SK-N-SH treated with all-trans-retinoic acid at 6 μM for 48 hours (cell line): ENCODE measurements at regions not wholly inside any gene's neighbourhood (a gene's known extent, or its start where the extent isn't known, plus 50 kb on each side); places are given as distances from the start of the nearest gene placed in this dataset.

ENCODE experiments used
- ATAC-seq: fragments of 200-7000 bp; cut with Tn5 transposase; 3 replicates; pipeline ENCODE4 v1.9.1; 2020; ENCODE audit warnings: mild to moderate bottlenecking, moderate library complexity
- BACH2 ChIP-seq: fragments of 250-450 bp; sonication (Bioruptor Pico); IDR thresholded peaks from 2 replicates; pipeline ENCODE4 v1.9.0; 2021; ENCODE audit warnings: mild to moderate bottlenecking, borderline replicate concordance
- CSDC2 ChIP-seq: fragments of 250-450 bp; sonication (Bioruptor Pico); IDR thresholded peaks from 2 replicates; pipeline ENCODE4 v1.5.0; 2020; ENCODE audit warnings: mild to moderate bottlenecking, moderate library complexity
- ESRRG ChIP-seq: fragments of 250-450 bp; sonication (Bioruptor Pico); IDR thresholded peaks from 2 replicates; pipeline ENCODE4 v1.6.1; 2021; ENCODE audit warnings: mild to moderate bottlenecking
- GLIS3 ChIP-seq: fragments of 250-450 bp; sonication (Bioruptor Pico); IDR thresholded peaks from 2 replicates; pipeline ENCODE4 v1.5.0; 2020; ENCODE audit warnings: mild to moderate bottlenecking, moderate library complexity
- OSR1 ChIP-seq: fragments of 250-450 bp; sonication (Bioruptor Pico); IDR thresholded peaks from 2 replicates; pipeline ENCODE4 v1.8.0; 2022; ENCODE audit warnings: moderate library complexity, mild to moderate bottlenecking, inconsistent platforms
- PPARA ChIP-seq: fragments of 250-450 bp; sonication (Bioruptor Pico); IDR thresholded peaks from 2 replicates; pipeline ENCODE4 v1.5.0; 2020; ENCODE audit warnings: mild to moderate bottlenecking, borderline replicate concordance
- RARB ChIP-seq: fragments of 250-450 bp; sonication (Bioruptor Pico); IDR thresholded peaks from 2 replicates; pipeline ENCODE4 v1.8.0; 2021; ENCODE audit warnings: mild to moderate bottlenecking, moderate library complexity
- SNAI2 ChIP-seq: fragments of 250-450 bp; sonication (Bioruptor Pico); IDR thresholded peaks from 2 replicates; pipeline ENCODE4 v1.5.0; 2020; ENCODE audit warnings: mild to moderate bottlenecking, moderate library complexity
- TCF4 ChIP-seq: fragments of 250-450 bp; sonication (Bioruptor Pico); IDR thresholded peaks from 2 replicates; pipeline ENCODE4 v1.8.0; 2021; ENCODE audit warnings: mild to moderate bottlenecking, moderate library complexity, borderline replicate concordance
- TOX ChIP-seq: fragments of 250-450 bp; sonication (Bioruptor Pico); IDR thresholded peaks from 2 replicates; pipeline ENCODE4 v1.8.0; 2021; ENCODE audit warnings: mild to moderate bottlenecking, moderate library complexity, borderline replicate concordance
- ZC3H10 ChIP-seq: fragments of 250-450 bp; sonication (Bioruptor Pico); IDR thresholded peaks from 2 replicates; pipeline ENCODE4 v1.5.1; 2021; ENCODE audit warnings: mild to moderate bottlenecking, moderate library complexity
- ZFP3 ChIP-seq: fragments of 250-450 bp; sonication (Bioruptor Pico); IDR thresholded peaks from 2 replicates; pipeline ENCODE4 v1.5.0; 2020; ENCODE audit warnings: mild to moderate bottlenecking, moderate library complexity
- ZFP30 ChIP-seq: fragments of 450-650 bp; formaldehyde crosslinking; IDR thresholded peaks from 2 replicates; pipeline ENCODE4 v1.5.0; 2022; ENCODE audit warnings: mild to moderate bottlenecking, moderate library complexity
- ZNF565 ChIP-seq: fragments of 450-650 bp; formaldehyde crosslinking; conservative IDR thresholded peaks from 2 replicates; pipeline ENCODE4 v1.5.0; 2020; ENCODE audit warnings: low read depth, mild to moderate bottlenecking, moderate library complexity
- ZNF70 ChIP-seq: fragments of 450-650 bp; formaldehyde crosslinking; IDR thresholded peaks from 2 replicates; pipeline ENCODE4 v1.5.0; 2020; ENCODE audit warnings: mild to moderate bottlenecking, moderate library complexity
- ZNF8 ChIP-seq: fragments of 450-650 bp; formaldehyde crosslinking; IDR thresholded peaks from 2 replicates; pipeline ENCODE4 v1.5.0; 2020; ENCODE audit warnings: mild to moderate bottlenecking, moderate library complexity
- TF ChIP-seq, protein P1 (sequence below): fragments of 250-450 bp; sonication (Bioruptor Pico); IDR thresholded peaks from 2 replicates; pipeline ENCODE4 v1.8.0; 2020; ENCODE audit warnings: mild to moderate bottlenecking, moderate library complexity, borderline replicate concordance
- TF ChIP-seq, protein P2 (sequence below): fragments of 250-450 bp; sonication (Bioruptor Pico); IDR thresholded peaks from 2 replicates; pipeline ENCODE4 v1.5.1; 2021; ENCODE audit warnings: mild to moderate bottlenecking, moderate library complexity
- TF ChIP-seq, protein P3 (sequence below): fragments of 250-450 bp; sonication (Bioruptor Pico); IDR thresholded peaks from 2 replicates; pipeline ENCODE4 v1.5.1; 2020; ENCODE audit warnings: low read depth, mild to moderate bottlenecking, moderate library complexity
- TF ChIP-seq, protein P4 (sequence below): fragments of 250-450 bp; sonication (Bioruptor Pico); IDR thresholded peaks from 2 replicates; pipeline ENCODE4 v1.5.0; 2020; ENCODE audit warnings: mild to moderate bottlenecking, moderate library complexity
- TF ChIP-seq, protein P5 (sequence below): fragments of 250-450 bp; sonication (Bioruptor Pico); IDR thresholded peaks from 2 replicates; pipeline ENCODE4 v1.8.0; 2021; ENCODE audit warnings: low read depth, mild to moderate bottlenecking, moderate library complexity, borderline replicate concordance

DNA sequence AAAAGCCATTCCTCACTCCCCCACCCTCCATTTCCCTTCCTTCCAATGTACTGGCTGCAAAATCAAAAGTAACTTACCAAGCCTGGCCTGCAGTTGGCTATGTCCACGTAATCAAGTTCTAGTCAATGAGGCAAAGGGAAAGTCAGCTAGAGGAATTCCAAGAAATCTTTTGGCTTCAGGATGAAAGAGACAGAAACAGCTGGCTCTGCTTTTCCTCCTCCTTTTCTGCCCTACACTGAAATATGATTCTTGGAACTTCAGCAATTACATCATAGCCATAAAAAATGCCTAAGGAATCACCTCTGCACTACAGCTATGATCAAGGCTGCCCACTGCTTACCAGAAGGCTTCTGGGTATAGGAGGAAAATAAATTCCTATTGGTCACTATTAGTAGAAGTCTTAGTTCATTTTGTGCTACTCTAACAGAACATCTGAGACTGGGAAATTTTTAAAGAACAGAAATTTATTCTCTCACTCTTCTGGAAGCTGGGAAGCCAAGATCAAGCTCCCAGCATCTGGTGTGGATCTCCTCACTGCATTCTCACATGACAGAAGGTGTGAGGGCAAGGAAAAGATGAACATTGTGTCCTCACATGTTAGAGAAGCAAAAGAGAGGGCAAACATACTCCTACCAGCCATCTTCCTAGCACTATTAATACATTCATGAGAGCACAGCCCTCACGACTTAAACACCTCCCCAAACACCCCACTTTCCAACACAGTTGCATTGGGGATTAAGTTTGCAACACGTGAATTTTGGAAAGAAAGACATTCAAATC is 219.9 kb downstream of the TMX3 start:
- TF ChIP-seq, protein P1, sequence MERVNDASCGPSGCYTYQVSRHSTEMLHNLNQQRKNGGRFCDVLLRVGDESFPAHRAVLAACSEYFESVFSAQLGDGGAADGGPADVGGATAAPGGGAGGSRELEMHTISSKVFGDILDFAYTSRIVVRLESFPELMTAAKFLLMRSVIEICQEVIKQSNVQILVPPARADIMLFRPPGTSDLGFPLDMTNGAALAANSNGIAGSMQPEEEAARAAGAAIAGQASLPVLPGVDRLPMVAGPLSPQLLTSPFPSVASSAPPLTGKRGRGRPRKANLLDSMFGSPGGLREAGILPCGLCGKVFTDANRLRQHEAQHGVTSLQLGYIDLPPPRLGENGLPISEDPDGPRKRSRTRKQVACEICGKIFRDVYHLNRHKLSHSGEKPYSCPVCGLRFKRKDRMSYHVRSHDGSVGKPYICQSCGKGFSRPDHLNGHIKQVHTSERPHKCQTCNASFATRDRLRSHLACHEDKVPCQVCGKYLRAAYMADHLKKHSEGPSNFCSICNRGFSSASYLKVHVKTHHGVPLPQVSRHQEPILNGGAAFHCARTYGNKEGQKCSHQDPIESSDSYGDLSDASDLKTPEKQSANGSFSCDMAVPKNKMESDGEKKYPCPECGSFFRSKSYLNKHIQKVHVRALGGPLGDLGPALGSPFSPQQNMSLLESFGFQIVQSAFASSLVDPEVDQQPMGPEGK (CRISPR knock-in tag): no peak
- TF ChIP-seq ZFP3 (CRISPR knock-in tag) (no peak), OSR1 (CRISPR knock-in tag) (no peak), BACH2 (CRISPR knock-in tag) (no peak), SNAI2 (CRISPR knock-in tag) (no peak), CSDC2 (CRISPR knock-in tag) (no peak), TOX (CRISPR knock-in tag) (no peak)
- TF ChIP-seq, protein P2, sequence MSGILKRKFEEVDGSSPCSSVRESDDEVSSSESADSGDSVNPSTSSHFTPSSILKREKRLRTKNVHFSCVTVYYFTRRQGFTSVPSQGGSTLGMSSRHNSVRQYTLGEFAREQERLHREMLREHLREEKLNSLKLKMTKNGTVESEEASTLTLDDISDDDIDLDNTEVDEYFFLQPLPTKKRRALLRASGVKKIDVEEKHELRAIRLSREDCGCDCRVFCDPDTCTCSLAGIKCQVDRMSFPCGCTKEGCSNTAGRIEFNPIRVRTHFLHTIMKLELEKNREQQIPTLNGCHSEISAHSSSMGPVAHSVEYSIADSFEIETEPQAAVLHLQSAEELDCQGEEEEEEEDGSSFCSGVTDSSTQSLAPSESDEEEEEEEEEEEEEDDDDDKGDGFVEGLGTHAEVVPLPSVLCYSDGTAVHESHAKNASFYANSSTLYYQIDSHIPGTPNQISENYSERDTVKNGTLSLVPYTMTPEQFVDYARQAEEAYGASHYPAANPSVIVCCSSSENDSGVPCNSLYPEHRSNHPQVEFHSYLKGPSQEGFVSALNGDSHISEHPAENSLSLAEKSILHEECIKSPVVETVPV: no peak
- TF ChIP-seq, protein P3, sequence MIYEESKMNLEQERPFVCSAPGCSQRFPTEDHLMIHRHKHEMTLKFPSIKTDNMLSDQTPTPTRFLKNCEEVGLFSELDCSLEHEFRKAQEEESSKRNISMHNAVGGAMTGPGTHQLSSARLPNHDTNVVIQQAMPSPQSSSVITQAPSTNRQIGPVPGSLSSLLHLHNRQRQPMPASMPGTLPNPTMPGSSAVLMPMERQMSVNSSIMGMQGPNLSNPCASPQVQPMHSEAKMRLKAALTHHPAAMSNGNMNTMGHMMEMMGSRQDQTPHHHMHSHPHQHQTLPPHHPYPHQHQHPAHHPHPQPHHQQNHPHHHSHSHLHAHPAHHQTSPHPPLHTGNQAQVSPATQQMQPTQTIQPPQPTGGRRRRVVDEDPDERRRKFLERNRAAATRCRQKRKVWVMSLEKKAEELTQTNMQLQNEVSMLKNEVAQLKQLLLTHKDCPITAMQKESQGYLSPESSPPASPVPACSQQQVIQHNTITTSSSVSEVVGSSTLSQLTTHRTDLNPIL (CRISPR knock-in tag): no peak
- peak; percentile 97 for ATAC-seq

DNA sequence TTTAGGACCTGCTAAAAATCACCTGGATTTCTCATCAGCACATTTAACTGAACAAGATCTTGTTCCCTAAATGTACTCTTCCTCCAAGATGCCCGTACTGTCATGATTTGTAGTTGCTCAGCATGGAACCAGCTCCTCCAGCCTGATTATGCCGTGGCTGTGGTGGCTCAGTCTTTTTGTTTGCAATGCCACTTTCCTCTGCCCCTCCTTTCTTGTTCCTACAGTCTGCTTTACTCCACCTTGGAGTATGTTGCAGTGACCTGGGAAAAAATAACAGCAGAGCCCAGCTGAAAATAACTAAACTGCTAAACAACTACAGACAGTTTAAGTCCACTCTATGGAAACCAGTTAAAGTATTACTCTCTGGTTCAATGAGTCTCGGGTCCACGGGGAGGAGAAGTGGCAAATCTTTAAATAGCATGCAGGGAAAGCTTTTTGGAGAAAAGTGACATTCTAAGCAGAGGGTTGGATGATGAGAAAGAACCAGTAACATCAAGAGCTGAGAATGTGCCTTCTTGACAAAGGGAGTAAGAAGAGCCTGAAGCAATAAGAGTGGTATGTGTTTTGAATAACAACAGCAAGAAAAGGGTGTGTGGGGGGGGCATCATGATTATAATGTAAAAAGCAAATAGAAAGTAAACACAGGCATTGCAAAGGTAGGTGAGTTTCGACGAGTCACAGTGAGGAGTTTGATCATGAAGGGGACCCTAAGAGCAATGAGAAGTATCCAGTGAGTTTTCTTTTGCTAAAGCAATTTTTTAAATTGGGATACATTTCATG is 225.7 kb downstream of the TMX3 start:
- TF ChIP-seq, protein P1 (CRISPR knock-in tag): no peak
- ATAC-seq: no peak

DNA sequence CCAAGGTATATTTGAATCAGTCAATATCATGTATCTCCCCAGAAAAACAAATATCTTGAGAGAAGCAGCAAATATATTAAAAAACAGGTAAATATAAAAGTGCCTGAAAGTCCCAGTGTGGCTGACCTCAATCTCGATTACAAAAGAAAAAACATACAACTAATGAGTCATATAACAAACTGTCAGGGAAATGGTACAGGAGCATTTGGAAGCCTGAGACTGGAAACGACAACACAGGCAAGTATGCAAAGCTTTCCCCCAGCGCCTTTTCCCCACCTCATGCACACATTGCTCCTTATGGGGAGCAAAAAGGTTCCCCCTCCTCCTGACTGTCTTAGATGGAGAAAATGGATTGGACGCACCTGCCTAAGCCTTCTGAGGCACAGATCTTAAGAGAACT is 230.7 kb downstream of the TMX3 start:
- ATAC-seq: no peak
- no peak for TF ChIP-seq CSDC2 (CRISPR knock-in tag)
- TF ChIP-seq RARB (CRISPR knock-in tag): no peak
- TF ChIP-seq, protein P4, sequence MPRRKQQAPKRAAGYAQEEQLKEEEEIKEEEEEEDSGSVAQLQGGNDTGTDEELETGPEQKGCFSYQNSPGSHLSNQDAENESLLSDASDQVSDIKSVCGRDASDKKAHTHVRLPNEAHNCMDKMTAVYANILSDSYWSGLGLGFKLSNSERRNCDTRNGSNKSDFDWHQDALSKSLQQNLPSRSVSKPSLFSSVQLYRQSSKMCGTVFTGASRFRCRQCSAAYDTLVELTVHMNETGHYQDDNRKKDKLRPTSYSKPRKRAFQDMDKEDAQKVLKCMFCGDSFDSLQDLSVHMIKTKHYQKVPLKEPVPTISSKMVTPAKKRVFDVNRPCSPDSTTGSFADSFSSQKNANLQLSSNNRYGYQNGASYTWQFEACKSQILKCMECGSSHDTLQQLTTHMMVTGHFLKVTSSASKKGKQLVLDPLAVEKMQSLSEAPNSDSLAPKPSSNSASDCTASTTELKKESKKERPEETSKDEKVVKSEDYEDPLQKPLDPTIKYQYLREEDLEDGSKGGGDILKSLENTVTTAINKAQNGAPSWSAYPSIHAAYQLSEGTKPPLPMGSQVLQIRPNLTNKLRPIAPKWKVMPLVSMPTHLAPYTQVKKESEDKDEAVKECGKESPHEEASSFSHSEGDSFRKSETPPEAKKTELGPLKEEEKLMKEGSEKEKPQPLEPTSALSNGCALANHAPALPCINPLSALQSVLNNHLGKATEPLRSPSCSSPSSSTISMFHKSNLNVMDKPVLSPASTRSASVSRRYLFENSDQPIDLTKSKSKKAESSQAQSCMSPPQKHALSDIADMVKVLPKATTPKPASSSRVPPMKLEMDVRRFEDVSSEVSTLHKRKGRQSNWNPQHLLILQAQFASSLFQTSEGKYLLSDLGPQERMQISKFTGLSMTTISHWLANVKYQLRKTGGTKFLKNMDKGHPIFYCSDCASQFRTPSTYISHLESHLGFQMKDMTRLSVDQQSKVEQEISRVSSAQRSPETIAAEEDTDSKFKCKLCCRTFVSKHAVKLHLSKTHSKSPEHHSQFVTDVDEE: no peak
- TF ChIP-seq PPARA (CRISPR knock-in tag): no peak
- TF ChIP-seq, protein P1 (CRISPR knock-in tag): no peak
- TF ChIP-seq, protein P5, sequence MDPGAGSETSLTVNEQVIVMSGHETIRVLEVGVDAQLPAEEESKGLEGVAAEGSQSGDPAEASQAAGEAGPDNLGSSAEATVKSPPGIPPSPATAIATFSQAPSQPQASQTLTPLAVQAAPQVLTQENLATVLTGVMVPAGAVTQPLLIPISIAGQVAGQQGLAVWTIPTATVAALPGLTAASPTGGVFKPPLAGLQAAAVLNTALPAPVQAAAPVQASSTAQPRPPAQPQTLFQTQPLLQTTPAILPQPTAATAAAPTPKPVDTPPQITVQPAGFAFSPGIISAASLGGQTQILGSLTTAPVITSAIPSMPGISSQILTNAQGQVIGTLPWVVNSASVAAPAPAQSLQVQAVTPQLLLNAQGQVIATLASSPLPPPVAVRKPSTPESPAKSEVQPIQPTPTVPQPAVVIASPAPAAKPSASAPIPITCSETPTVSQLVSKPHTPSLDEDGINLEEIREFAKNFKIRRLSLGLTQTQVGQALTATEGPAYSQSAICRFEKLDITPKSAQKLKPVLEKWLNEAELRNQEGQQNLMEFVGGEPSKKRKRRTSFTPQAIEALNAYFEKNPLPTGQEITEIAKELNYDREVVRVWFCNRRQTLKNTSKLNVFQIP (CRISPR knock-in tag): no peak
- no peak for TF ChIP-seq ZNF70 (CRISPR knock-in tag)
- TF ChIP-seq ZFP3 (CRISPR knock-in tag): no peak
- TF ChIP-seq ZNF565 (CRISPR knock-in tag): no peak
- TF ChIP-seq, protein P2: no peak
- TF ChIP-seq GLIS3 (CRISPR knock-in tag): no peak
- no peak for TF ChIP-seq OSR1 (CRISPR knock-in tag)
- TF ChIP-seq ZNF8: no peak
- no peak for TF ChIP-seq TCF4
- no peak for TF ChIP-seq ZFP30
- TF ChIP-seq ZC3H10 (CRISPR knock-in tag): no peak
- no peak for TF ChIP-seq ESRRG (CRISPR knock-in tag)
- no peak for TF ChIP-seq BACH2 (CRISPR knock-in tag)
- no peak for TF ChIP-seq SNAI2 (CRISPR knock-in tag)
